ENCODE measurements at regions not wholly inside any gene's neighbourhood (a gene's known extent, or its start where the extent isn't known, plus 50 kb on each side); places are given as distances from the start of the nearest gene placed in this dataset.
"Not testable (repeated sequence)": the region's sequence is repeated elsewhere in the genome, so short reads cannot be mapped to it uniquely, and the experiment has no call there.

- H3K4me1 Mint-ChIP-seq (ENCODE audit: low read depth); DNase-seq (ENCODE audit: low spot score); H3K36me3 Mint-ChIP-seq (ENCODE audit: low read depth); H3K9me3 Mint-ChIP-seq; H3K27me3 Mint-ChIP-seq (ENCODE audit: insufficient read depth); H3K4me3 Mint-ChIP-seq; intact Hi-C loops (cut with micrococcal nuclease); H3K27ac Mint-ChIP-seq: not testable (repeated sequence)
Measured at GRCh38 chr20:26373066-26373465, 676.4 kb upstream of the ZNF337 start.

- no peaks in the 10 kb centered on the region for H3K36me3 Mint-ChIP-seq (ENCODE audit: low read depth)
- DNase-seq (ENCODE audit: low spot score) = no peak
- no peak overlapping the region for H3K4me3 Mint-ChIP-seq
- no peak overlapping the region for H3K27ac Mint-ChIP-seq
- peaks cover 25% of the 10 kb centered on the region for H3K9me3 Mint-ChIP-seq
- H3K27me3 Mint-ChIP-seq (ENCODE audit: insufficient read depth) = no peaks in the 10 kb centered on the region
- intact Hi-C loops (cut with micrococcal nuclease) = no loop called here
- H3K4me1 Mint-ChIP-seq (ENCODE audit: low read depth) = no peaks in the 10 kb centered on the region
Measured at GRCh38 chr20:26354511-26354910, 657.9 kb upstream of the ZNF337 start.

GRCh38 chr20:26347396-26347795, 650.7 kb upstream of the ZNF337 start:
- Mint-ChIP-seq H3K4me3 (no peak overlapping the region), H3K27me3 (ENCODE audit: insufficient read depth) (no peaks in the 10 kb centered on the region), H3K36me3 (ENCODE audit: low read depth) (peaks cover 26% of the 10 kb centered on the region), H3K9me3 (peaks cover 42% of the 10 kb centered on the region), H3K4me1 (ENCODE audit: low read depth) (no peaks in the 10 kb centered on the region), H3K27ac (no peak overlapping the region)
- intact Hi-C loops (cut with micrococcal nuclease) = no loop called here
- no peak for DNase-seq (ENCODE audit: low spot score)

- peaks cover 55% of the 10 kb centered on the region for H3K9me3 Mint-ChIP-seq
- H3K4me3 Mint-ChIP-seq; H3K27ac Mint-ChIP-seq; H3K27me3 Mint-ChIP-seq (ENCODE audit: insufficient read depth); intact Hi-C loops (cut with micrococcal nuclease); DNase-seq (ENCODE audit: low spot score); H3K4me1 Mint-ChIP-seq (ENCODE audit: low read depth): not testable (repeated sequence)
- H3K36me3 Mint-ChIP-seq (ENCODE audit: low read depth) = peaks cover 24% of the 10 kb centered on the region
Measured at GRCh38 chr20:26340460-26341065, 643.9 kb upstream of the ZNF337 start.

- H3K27ac Mint-ChIP-seq = no peak overlapping the region
- H3K27me3 Mint-ChIP-seq (ENCODE audit: insufficient read depth) = no peaks in the 10 kb centered on the region
- intact Hi-C loops (cut with micrococcal nuclease) = no loop called here
- H3K4me1 Mint-ChIP-seq (ENCODE audit: low read depth) = peaks cover 5% of the 10 kb centered on the region
- no peak overlapping the region for H3K4me3 Mint-ChIP-seq
- H3K9me3 Mint-ChIP-seq = peaks cover 69% of the 10 kb centered on the region
- DNase-seq (ENCODE audit: low spot score) = no peak
- H3K36me3 Mint-ChIP-seq (ENCODE audit: low read depth) = peaks cover 37% of the 10 kb centered on the region
Measured at GRCh38 chr20:26324177-26324576, 627.5 kb upstream of the ZNF337 start.

GRCh38 chr20:26315054-26315453, 618.4 kb upstream of the ZNF337 start:
- H3K27ac Mint-ChIP-seq = no peak overlapping the region
- no peak for DNase-seq (ENCODE audit: low spot score)
- intact Hi-C loops (cut with micrococcal nuclease) = no loop called here
- no peaks in the 10 kb centered on the region for H3K27me3 Mint-ChIP-seq (ENCODE audit: insufficient read depth)
- no peak overlapping the region for H3K4me3 Mint-ChIP-seq
- H3K4me1 Mint-ChIP-seq (ENCODE audit: low read depth) = peaks cover 7% of the 10 kb centered on the region
- H3K9me3 Mint-ChIP-seq = peaks cover 45% of the 10 kb centered on the region
- H3K36me3 Mint-ChIP-seq (ENCODE audit: low read depth) = peaks cover 10% of the 10 kb centered on the region

GRCh38 chr20:26309720-26310119, 613.1 kb upstream of the ZNF337 start:
- peaks cover 28% of the 10 kb centered on the region for H3K9me3 Mint-ChIP-seq
- H3K4me1 Mint-ChIP-seq (ENCODE audit: low read depth) = peaks cover 32% of the 10 kb centered on the region
- not testable (repeated sequence) for H3K27me3 Mint-ChIP-seq (ENCODE audit: insufficient read depth); DNase-seq (ENCODE audit: low spot score); H3K4me3 Mint-ChIP-seq
- peaks cover 31% of the 10 kb centered on the region for H3K36me3 Mint-ChIP-seq (ENCODE audit: low read depth)
- intact Hi-C loops (cut with micrococcal nuclease) = loop anchor here (1.0 to 2.0 kb wide), 2 partner anchors 21 to 30 kb away; no protein-coding TSS in a partner anchor
- peak overlapping the region; percentile 59 for H3K27ac Mint-ChIP-seq

GRCh38 chr20:26308961-26309360, 612.3 kb upstream of the ZNF337 start:
- no peak for DNase-seq (ENCODE audit: low spot score)
- intact Hi-C loops (cut with micrococcal nuclease) = loop anchor here (1.0 to 2.0 kb wide), 2 partner anchors 20 to 30 kb away; no protein-coding TSS in a partner anchor
- H3K27ac Mint-ChIP-seq = peak overlapping the region; percentile 59
- H3K27me3 Mint-ChIP-seq (ENCODE audit: insufficient read depth) = no peaks in the 10 kb centered on the region
- H3K4me3 Mint-ChIP-seq = peak overlapping the region; percentile 15
- peaks cover 29% of the 10 kb centered on the region for H3K4me1 Mint-ChIP-seq (ENCODE audit: low read depth)
- H3K9me3 Mint-ChIP-seq = peaks cover 28% of the 10 kb centered on the region
- H3K36me3 Mint-ChIP-seq (ENCODE audit: low read depth) = peaks cover 33% of the 10 kb centered on the region

- intact Hi-C loops (cut with micrococcal nuclease) = loop anchor here (5.0 kb wide), 1 partner anchor 88 kb away; no protein-coding TSS in a partner anchor
- Mint-ChIP-seq H3K9me3 (peaks cover 34% of the 10 kb centered on the region), H3K4me3 (no peak overlapping the region), H3K36me3 (ENCODE audit: low read depth) (peaks cover 28% of the 10 kb centered on the region), H3K27me3 (ENCODE audit: insufficient read depth) (no peaks in the 10 kb centered on the region), H3K4me1 (ENCODE audit: low read depth) (peaks cover 9% of the 10 kb centered on the region), H3K27ac (no peak overlapping the region)
- no peak for DNase-seq (ENCODE audit: low spot score)
Measured at GRCh38 chr20:26295006-26295405, 598.4 kb upstream of the ZNF337 start.

GRCh38 chr20:26288379-26289061, 591.9 kb upstream of the ZNF337 start:
- H3K27me3 Mint-ChIP-seq (ENCODE audit: insufficient read depth); DNase-seq (ENCODE audit: low spot score): not testable (repeated sequence)
- intact Hi-C loops (cut with micrococcal nuclease) = loop anchor here (2.0 to 10.0 kb wide), 2 partner anchors 20 to 46 kb away; no protein-coding TSS in a partner anchor
- Mint-ChIP-seq H3K4me3 (peak overlapping the region; percentile 39), H3K36me3 (ENCODE audit: low read depth) (peaks cover 25% of the 10 kb centered on the region), H3K4me1 (ENCODE audit: low read depth) (peaks cover 37% of the 10 kb centered on the region), H3K9me3 (peaks cover 17% of the 10 kb centered on the region), H3K27ac (peak overlapping the region; percentile 55)

- DNase-seq (ENCODE audit: low spot score) = no peak
- intact Hi-C loops (cut with micrococcal nuclease) = loop anchor here (1.0 kb wide), 1 partner anchor 30 kb away; no protein-coding TSS in a partner anchor
- Mint-ChIP-seq H3K9me3 (peaks cover 57% of the 10 kb centered on the region), H3K27me3 (ENCODE audit: insufficient read depth) (no peaks in the 10 kb centered on the region), H3K4me1 (ENCODE audit: low read depth) (peaks cover 34% of the 10 kb centered on the region), H3K27ac (peak overlapping the region; percentile 45), H3K4me3 (no peak overlapping the region), H3K36me3 (ENCODE audit: low read depth) (peaks cover 41% of the 10 kb centered on the region)
Measured at GRCh38 chr20:26279238-26279637, 582.6 kb upstream of the ZNF337 start.

- Mint-ChIP-seq H3K4me1 (ENCODE audit: low read depth) (peaks cover 22% of the 10 kb centered on the region), H3K36me3 (ENCODE audit: low read depth) (peaks cover 31% of the 10 kb centered on the region), H3K27me3 (ENCODE audit: insufficient read depth) (no peaks in the 10 kb centered on the region), H3K4me3 (no peak overlapping the region), H3K9me3 (peaks cover 53% of the 10 kb centered on the region), H3K27ac (no peak overlapping the region)
- intact Hi-C loops (cut with micrococcal nuclease) = no loop called here
- DNase-seq (ENCODE audit: low spot score) = no peak
Measured at GRCh38 chr20:26277339-26277738, 580.7 kb upstream of the ZNF337 start.

GRCh38 chr20:26276554-26277210, 580.0 kb upstream of the ZNF337 start:
- Mint-ChIP-seq H3K4me1 (ENCODE audit: low read depth) (peaks cover 22% of the 10 kb centered on the region), H3K4me3 (no peak overlapping the region), H3K27ac (no peak overlapping the region), H3K9me3 (peaks cover 52% of the 10 kb centered on the region), H3K27me3 (ENCODE audit: insufficient read depth) (no peaks in the 10 kb centered on the region), H3K36me3 (ENCODE audit: low read depth) (peaks cover 26% of the 10 kb centered on the region)
- no peak for DNase-seq (ENCODE audit: low spot score)
- intact Hi-C loops (cut with micrococcal nuclease) = no loop called here
